Heart left ventricle (tissue), 13 donors: ENCODE measurements at regions not wholly inside any gene's neighbourhood (a gene's known extent, or its start where the extent isn't known, plus 50 kb on each side); places are given as distances from the start of the nearest gene placed in this dataset.

Experiments
- POLR2A ChIP-seq, 2 donors: fragments of 450-650 bp; IDR thresholded peaks; one replicate each; pipeline ENCODE4 v1.6.1; 2017; ENCODE audit warnings: antibody characterized with exemption in 2 of 2, mild to moderate bottlenecking in 2 of 2, moderate library complexity in 2 of 2
- TF ChIP-seq, protein P1 (sequence below), 12 donors: fragments of 200-600 bp; sonication (generic) in 4 of 12; IDR thresholded peaks; one replicate each; pipeline versions ENCODE4 v1.5.0 to v1.8.0; 2018 to 2022; ENCODE audit warnings: antibody characterized with exemption in 12 of 12, mild to moderate bottlenecking in 5 of 12
- donor health status: ischemic (EF 13 %, LVEDD 7.1; RV severe dilation, severe dysfunction).
- donor health status: DM: no; HTN: yes; CAD: no.
- donor health status: DM: no; HTN: no; CAD: no.
- donor health status: ischemic (EF 25% LVEDD 6.9; RV normal size, moderate dysfunction).
- donor health status: ischemic (EF 25% LVEDD 5.7; RV mildly dilated, moderate dysfunction).
- donor health status: ischemic (EF 35%, LVEDD 5.7; RV mildly dilated, moderate dysfunction).
- donor health status: nonischemic (EF 11% LVEDD 7.7; RV severe dilation, severe dysfunction).
- donor health status: DM: yes; HTN: yes; CAD: no.
- donor health status: PGD.
- donor health status: ischemic (EF 29% LVEDD 5.4; RV normal size, mild dysfunction).
- donor health status: nonischemic (EF 23%, LVEDD 6.1; RV moderate dilation, normal function).

- TF ChIP-seq, protein P1, sequence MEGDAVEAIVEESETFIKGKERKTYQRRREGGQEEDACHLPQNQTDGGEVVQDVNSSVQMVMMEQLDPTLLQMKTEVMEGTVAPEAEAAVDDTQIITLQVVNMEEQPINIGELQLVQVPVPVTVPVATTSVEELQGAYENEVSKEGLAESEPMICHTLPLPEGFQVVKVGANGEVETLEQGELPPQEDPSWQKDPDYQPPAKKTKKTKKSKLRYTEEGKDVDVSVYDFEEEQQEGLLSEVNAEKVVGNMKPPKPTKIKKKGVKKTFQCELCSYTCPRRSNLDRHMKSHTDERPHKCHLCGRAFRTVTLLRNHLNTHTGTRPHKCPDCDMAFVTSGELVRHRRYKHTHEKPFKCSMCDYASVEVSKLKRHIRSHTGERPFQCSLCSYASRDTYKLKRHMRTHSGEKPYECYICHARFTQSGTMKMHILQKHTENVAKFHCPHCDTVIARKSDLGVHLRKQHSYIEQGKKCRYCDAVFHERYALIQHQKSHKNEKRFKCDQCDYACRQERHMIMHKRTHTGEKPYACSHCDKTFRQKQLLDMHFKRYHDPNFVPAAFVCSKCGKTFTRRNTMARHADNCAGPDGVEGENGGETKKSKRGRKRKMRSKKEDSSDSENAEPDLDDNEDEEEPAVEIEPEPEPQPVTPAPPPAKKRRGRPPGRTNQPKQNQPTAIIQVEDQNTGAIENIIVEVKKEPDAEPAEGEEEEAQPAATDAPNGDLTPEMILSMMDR (IDR thresholded peaks at IDR 0.05) = no peak
- no peak for TF ChIP-seq POLR2A (IDR thresholded peaks at IDR 0.05)
Observed at GRCh38 chr13:80939581-80939980, 598.7 kb upstream of the SPRY2 start.
